Lung (tissue), 11 donors: ENCODE measurements at regions not wholly inside any gene's neighbourhood (a gene's known extent, or its start where the extent isn't known, plus 50 kb on each side); places are given as distances from the start of the nearest gene placed in this dataset.
"Not testable (repeated sequence)": the region's sequence is repeated elsewhere in the genome, so short reads cannot be mapped to it uniquely, and the experiment has no call there.

ENCODE experiments used
- ATAC-seq: fragments of 200-7000 bp; cut with Tn5 transposase; one replicate; pipeline ENCODE4 v1.9.1; 2020; ENCODE audit warnings: moderate number of reproducible peaks; ENCODE audit not compliant: insufficient read depth, low FRiP score
- DNase-seq, 3 donors: peaks; one replicate each; pipeline ENCODE4 v3.0.0-alpha.2; 2013 to 2017
- H3K27ac ChIP-seq, 2 donors: one replicate each; pipeline ENCODE4 v1.5.1; 2013; ENCODE audit warnings: mild to moderate bottlenecking in 2 of 2, moderate library complexity in 2 of 2, control low read depth in 1 of 2, inconsistent platforms in 1 of 2, low read depth in 1 of 2, low read length in 1 of 2
- H3K27me3 ChIP-seq, 3 donors: one replicate each; pipeline ENCODE4 v1.5.1; 2013; ENCODE audit warnings: low read length in 2 of 3; ENCODE audit not compliant: control insufficient read depth in 3 of 3, insufficient read depth in 3 of 3
- H3K36me3 ChIP-seq, 4 donors: one replicate each; pipeline ENCODE4 v1.5.1; 2013; ENCODE audit warnings: low read length in 4 of 4, mild to moderate bottlenecking in 1 of 4, moderate library complexity in 1 of 4; ENCODE audit not compliant: control insufficient read depth in 4 of 4, insufficient read depth in 4 of 4
- H3K4me1 ChIP-seq, 5 donors: one replicate each; pipeline ENCODE4 v1.5.1; 2013; ENCODE audit warnings: low read length in 5 of 5, mild to moderate bottlenecking in 2 of 5, moderate library complexity in 1 of 5; ENCODE audit not compliant: control insufficient read depth in 5 of 5, insufficient read depth in 5 of 5
- H3K4me3 ChIP-seq: one replicate; pipeline ENCODE4 v1.5.1; 2013; ENCODE audit warnings: mild to moderate bottlenecking, control low read depth, moderate library complexity
- H3K9ac ChIP-seq, 2 donors: one replicate each; pipeline ENCODE4 v1.5.1; 2013; ENCODE audit warnings: low read length in 2 of 2, control low read depth in 1 of 2; ENCODE audit not compliant: insufficient read depth in 1 of 2
- H3K9me3 ChIP-seq, 4 donors: one replicate each; pipeline ENCODE4 v1.5.1; 2013; ENCODE audit warnings: low read length in 3 of 4, mild to moderate bottlenecking in 1 of 4, moderate library complexity in 1 of 4; ENCODE audit not compliant: control insufficient read depth in 4 of 4, insufficient read depth in 3 of 4
- CTCF ChIP-seq: IDR thresholded peaks from 2 replicates; pipeline ENCODE4 v1.5.1; 2012; ENCODE audit warnings: mild to moderate bottlenecking; ENCODE audit errors: control extremely low read depth, extremely low read depth
- WGBS, 2 donors: extraction: QIAGEN DNeasy Blood & Tissue Kit; methylation state at CpG; one replicate each; pipeline ENCODE4 v1.1.7; 2013; 5-methylcytosine and 5-hydroxymethylcytosine counted together
- donor health status: control.
- donor health status: control.
- donor health status: Bipolar disorder and iron deficiency.
- donor health status: healthy.
- donor health status: DM: yes; HTN: yes; CAD: no.

DNA sequence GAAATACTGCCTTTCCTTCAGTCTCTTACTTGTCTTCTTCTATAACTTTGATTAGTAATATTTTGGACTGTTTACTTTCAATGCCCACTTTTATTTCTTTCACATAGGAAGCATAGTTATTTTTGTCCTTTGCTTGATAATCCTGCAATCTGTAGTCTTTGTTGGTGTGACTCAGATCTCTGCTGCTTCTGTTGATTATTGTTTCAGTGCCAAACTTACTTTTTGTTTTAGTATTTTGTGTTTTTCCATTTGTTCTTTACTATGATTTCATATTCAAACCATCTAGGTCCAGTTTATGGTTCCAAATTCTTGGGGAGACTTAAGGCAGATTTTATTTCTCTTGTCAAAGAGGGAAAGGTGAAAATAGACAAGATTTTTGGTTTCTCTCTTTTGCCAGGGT lies 399.9 kb downstream of the HLX start:
- ATAC-seq (no peak), DNase-seq (no peak)
- Histone ChIP-seq H3K9me3 (no peaks in the 10 kb centered on the region), H3K27me3 (no peaks in the 10 kb centered on the region), H3K4me1 (peaks cover 0 to 8% (median 0%) of the 10 kb centered on the region in 5 donors), H3K9ac (no peak overlapping the region), H3K27ac (no peak overlapping the region), H3K4me3 (no peak overlapping the region), H3K36me3 (no peaks in the 10 kb centered on the region)
- no peak for TF ChIP-seq CTCF

- no peaks in the 10 kb centered on the region for H3K9me3 ChIP-seq
- peaks cover 0 to 10% (median 0%) of the 10 kb centered on the region in 5 donors for H3K4me1 ChIP-seq
- H3K36me3 ChIP-seq: no peaks in the 10 kb centered on the region
- DNase-seq (no peak), ATAC-seq (no peak)
- no peak for TF ChIP-seq CTCF
- H3K4me3 ChIP-seq: no peak overlapping the region
- 79 to 86% methylated on average over 1 of the region's 1 CpG for whole genome bisulfite sequencing, 2 donors
- H3K27ac ChIP-seq: no peak overlapping the region
- no peak overlapping the region for H3K9ac ChIP-seq
- H3K27me3 ChIP-seq: no peaks in the 10 kb centered on the region
Measured at GRCh38 chr1:221283532-221283931, 404.3 kb downstream of the HLX start.

- no peak for TF ChIP-seq CTCF
- 27 to 73% methylated on average over 1 of the region's 1 CpG for WGBS, 2 donors
- H3K27me3 ChIP-seq: no peaks in the 10 kb centered on the region
- H3K4me1 ChIP-seq: peaks cover 0 to 10% (median 0%) of the 10 kb centered on the region in 5 donors
- DNase-seq (peak in 2 of 3 donors; percentile 76 to 88), ATAC-seq (no peak)
- no peak overlapping the region for H3K9ac ChIP-seq
- no peaks in the 10 kb centered on the region for H3K36me3 ChIP-seq
- no peaks in the 10 kb centered on the region for H3K9me3 ChIP-seq
- H3K27ac ChIP-seq: no peak overlapping the region
- H3K4me3 ChIP-seq: no peak overlapping the region
Measured at GRCh38 chr1:221284028-221284427, 404.8 kb downstream of the HLX start.

- not testable (repeated sequence) for ATAC-seq, H3K36me3 ChIP-seq, DNase-seq, H3K4me3 ChIP-seq, H3K27ac ChIP-seq, H3K9ac ChIP-seq, H3K9me3 ChIP-seq, H3K27me3 ChIP-seq
- 88 to 93% methylated on average over 14 of the region's 14 CpGs for WGBS, 2 donors
- peaks cover 0 to 10% (median 0%) of the 10 kb centered on the region in 5 donors for H3K4me1 ChIP-seq
Measured at GRCh38 chr1:221284991-221285390, 405.7 kb downstream of the HLX start.

- not testable (repeated sequence) for H3K9ac ChIP-seq, H3K36me3 ChIP-seq, H3K27me3 ChIP-seq, H3K9me3 ChIP-seq, DNase-seq, H3K4me3 ChIP-seq, H3K27ac ChIP-seq, ATAC-seq
- WGBS, 2 donors: 95 to 96% methylated on average over 33 to 45 of the region's 45 CpGs
- peaks cover 0 to 10% (median 0%) of the 10 kb centered on the region in 5 donors for H3K4me1 ChIP-seq
Measured at GRCh38 chr1:221285458-221286210, 406.4 kb downstream of the HLX start.
